ENCODE measurements at regions not wholly inside any gene's neighbourhood (a gene's known extent, or its start where the extent isn't known, plus 50 kb on each side); places are given as distances from the start of the nearest gene placed in this dataset.

GRCh38 chr12:127987199-127987901, 279.6 kb upstream of the TMEM132C start:
- no peak for TF ChIP-seq CTCF (IDR thresholded peaks at IDR 0.05; ENCODE audit: low read depth, low read length)
- Histone ChIP-seq H3K9me3 (ENCODE audit: severe bottlenecking) (no peaks in the 10 kb centered on the region), H3K36me3 (no peaks in the 10 kb centered on the region), H3K27ac (no peak overlapping the region), H3K4me3 (ENCODE audit: low read depth, low read length) (no peak overlapping the region), H3K27me3 (ENCODE audit: insufficient read depth, low read depth, severe bottlenecking) (no peaks in the 10 kb centered on the region)
- DNase-seq: no peak

- no peaks in the 10 kb centered on the region for H3K36me3 ChIP-seq
- DNase-seq: no peak
- H3K4me3 ChIP-seq (ENCODE audit: low read depth, low read length): no peak overlapping the region
- H3K27me3 ChIP-seq (ENCODE audit: insufficient read depth, low read depth, severe bottlenecking): no peaks in the 10 kb centered on the region
- no peak for TF ChIP-seq CTCF (IDR thresholded peaks at IDR 0.05; ENCODE audit: low read depth, low read length)
- no peaks in the 10 kb centered on the region for H3K9me3 ChIP-seq (ENCODE audit: severe bottlenecking)
- no peak overlapping the region for H3K27ac ChIP-seq
These were observed 275.5 kb upstream of the TMEM132C start for GRCh38 chr12:127991485-127991884.

GRCh38 chr12:127998988-127999387, 268.0 kb upstream of the TMEM132C start:
- no peaks in the 10 kb centered on the region for H3K27me3 ChIP-seq (ENCODE audit: insufficient read depth, low read depth, severe bottlenecking)
- no peak for DNase-seq
- H3K36me3 ChIP-seq: no peaks in the 10 kb centered on the region
- no peaks in the 10 kb centered on the region for H3K9me3 ChIP-seq (ENCODE audit: severe bottlenecking)
- no peak for TF ChIP-seq CTCF (IDR thresholded peaks at IDR 0.05; ENCODE audit: low read depth, low read length)
- no peak overlapping the region for H3K27ac ChIP-seq
- H3K4me3 ChIP-seq (ENCODE audit: low read depth, low read length): no peak overlapping the region

- H3K4me3 ChIP-seq (ENCODE audit: low read depth, low read length): no peak overlapping the region
- no peak overlapping the region for H3K27ac ChIP-seq
- no peak for DNase-seq
- no peaks in the 10 kb centered on the region for H3K27me3 ChIP-seq (ENCODE audit: insufficient read depth, low read depth, severe bottlenecking)
- no peaks in the 10 kb centered on the region for H3K36me3 ChIP-seq
- no peak for TF ChIP-seq CTCF (IDR thresholded peaks at IDR 0.05; ENCODE audit: low read depth, low read length)
- no peaks in the 10 kb centered on the region for H3K9me3 ChIP-seq (ENCODE audit: severe bottlenecking)
These were observed 262.5 kb upstream of the TMEM132C start for GRCh38 chr12:128004383-128004938.

GRCh38 chr12:128007250-128007649, 259.7 kb upstream of the TMEM132C start:
- no peaks in the 10 kb centered on the region for H3K9me3 ChIP-seq (ENCODE audit: severe bottlenecking)
- no peak overlapping the region for H3K27ac ChIP-seq
- no peak for TF ChIP-seq CTCF (IDR thresholded peaks at IDR 0.05; ENCODE audit: low read depth, low read length)
- H3K27me3 ChIP-seq (ENCODE audit: insufficient read depth, low read depth, severe bottlenecking): no peaks in the 10 kb centered on the region
- no peak for DNase-seq
- no peaks in the 10 kb centered on the region for H3K36me3 ChIP-seq
- H3K4me3 ChIP-seq (ENCODE audit: low read depth, low read length): no peak overlapping the region

- no peaks in the 10 kb centered on the region for H3K9me3 ChIP-seq (ENCODE audit: severe bottlenecking)
- H3K36me3 ChIP-seq: no peaks in the 10 kb centered on the region
- DNase-seq: no peak
- H3K27ac ChIP-seq: no peak overlapping the region
- TF ChIP-seq CTCF (IDR thresholded peaks at IDR 0.05; ENCODE audit: low read depth, low read length): no peak
- H3K4me3 ChIP-seq (ENCODE audit: low read depth, low read length): no peak overlapping the region
- H3K27me3 ChIP-seq (ENCODE audit: insufficient read depth, low read depth, severe bottlenecking): no peaks in the 10 kb centered on the region
These were observed 258.6 kb upstream of the TMEM132C start for GRCh38 chr12:128008341-128008740.
